ENCODE measurements at regions not wholly inside any gene's neighbourhood (a gene's known extent, or its start where the extent isn't known, plus 50 kb on each side); places are given as distances from the start of the nearest gene placed in this dataset.

GRCh38 chr11:71180694-71181470 lies 71.5 kb downstream of the SHANK2 start:
- TF ChIP-seq CTCF (IDR thresholded peaks at IDR 0.05; ENCODE audit: low read depth, low read length, poor library complexity, severe bottlenecking) (no peak), EZH2phosphoT487 (IDR thresholded peaks at IDR 0.05; ENCODE audit: borderline replicate concordance, low read length) (no peak)

Measured in DOHH2 (cell line).